HepG2 (cell line): ENCODE measurements at regions not wholly inside any gene's neighbourhood (a gene's known extent, or its start where the extent isn't known, plus 50 kb on each side); places are given as distances from the start of the nearest gene placed in this dataset.

Experiments
- ATAC-seq: fragments of 200-7000 bp; cut with Tn5 transposase; 3 replicates; pipeline ENCODE4 v1.9.1; 2020; ENCODE audit warnings: mild to moderate bottlenecking, moderate library complexity
- BruUV-seq: library from RNA; stranded (reverse); fragments of 400-500 nt; replicated peaks from 2 replicates; lab custom pipeline; 2021; lab: Mats Ljungman, UMichigan
- CTCF ChIA-PET: fragments of 300-600 bp; formaldehyde crosslinking; extraction: SDS; loops from one replicate; lab custom pipeline; 2021; ENCODE audit warnings: low total read pairs, inconsistent platforms, low intra/inter-chr PET ratio; lab: Yijun Ruan, JAX
- POLR2A ChIA-PET: fragments of 350-600 bp; sonication (Branson Sonifier 250); formaldehyde crosslinking; loops from one replicate; lab custom pipeline; 2020; ENCODE audit warnings: antibody characterized with exemption, inconsistent platforms; lab: Yijun Ruan, JAX
- DNase-seq: peaks from one replicate; pipeline ENCODE4 v3.0.0-alpha.2; 2015; ENCODE audit warnings: low spot score
- FAIRE-seq: peaks from 3 replicates; lab custom pipeline; 2011; peaks lifted over from hg19 to GRCh38; lab: Jason Lieb, UNC
- H2AFZ ChIP-seq: one replicate; pipeline ENCODE4 v1.6.1; 2011; ENCODE audit warnings: low read length, inconsistent platforms
- H3K27ac ChIP-seq: fragments of 300-600 bp; 3 replicates; pipeline ENCODE4 v1.8.0; 2011; ENCODE audit warnings: mixed run types, mild to moderate bottlenecking, mixed read lengths, low read length, inconsistent platforms; ENCODE audit not compliant: insufficient read depth; ENCODE audit errors: extremely low read length
- H3K27me3 ChIP-seq, 2 experiments: fragments of 200-600 bp in 1 of 2; 2 replicates in 1 of 2; 3 replicates in 1 of 2; pipeline versions ENCODE4 v1.6.0 to v1.8.0; 2011; ENCODE audit warnings: low read length in 2 of 2, mild to moderate bottlenecking in 2 of 2, moderate library complexity in 2 of 2, inconsistent platforms in 1 of 2; ENCODE audit not compliant: insufficient read depth in 2 of 2, control insufficient read depth in 1 of 2
- H3K36me3 ChIP-seq, 2 experiments: fragments of 200-600 bp in 1 of 2; replicated peaks in 1 of 2; 2 replicates in 1 of 2; 3 replicates in 1 of 2; pipeline versions ENCODE4 v1.5.1 to v1.8.0; 2011; ENCODE audit warnings: low read length in 2 of 2, inconsistent platforms in 1 of 2; ENCODE audit not compliant: insufficient read depth in 2 of 2, control insufficient read depth in 1 of 2
- H3K4me1 ChIP-seq: 2 replicates; pipeline ENCODE4 v1.5.1; 2012; ENCODE audit warnings: low read length, inconsistent platforms; ENCODE audit not compliant: insufficient read depth
- H3K4me2 ChIP-seq: 2 replicates; pipeline ENCODE4 v1.6.0; 2011; ENCODE audit warnings: low read depth, low read length, inconsistent platforms
- H3K4me3 ChIP-seq, 3 experiments: fragments of 200-600 bp in 1 of 3; sonication (generic), shearing (Covaris generic) in 1 of 3; replicated peaks in 1 of 3; 2 replicates each; pipeline ENCODE4 v1.5.1; 2011 to 2016; ENCODE audit warnings: low read length in 3 of 3, inconsistent platforms in 2 of 3, low read depth in 2 of 3, mild to moderate bottlenecking in 2 of 3, control low read depth in 1 of 3, mixed read lengths in 1 of 3; ENCODE audit not compliant: insufficient read depth in 1 of 3
- H3K79me2 ChIP-seq: one replicate; pipeline ENCODE4 v1.6.1; 2011; ENCODE audit warnings: low read length, inconsistent platforms; ENCODE audit not compliant: insufficient read depth
- H3K9ac ChIP-seq: 2 replicates; pipeline ENCODE4 v1.6.0; 2011; ENCODE audit warnings: mild to moderate bottlenecking, low read depth, low read length, inconsistent platforms; ENCODE audit not compliant: insufficient read depth
- H3K9me3 ChIP-seq: 2 replicates; pipeline ENCODE4 v1.5.1; 2012; ENCODE audit warnings: mild to moderate bottlenecking, low read length
- H4K20me1 ChIP-seq: 2 replicates; pipeline ENCODE4 v1.6.0; 2011; ENCODE audit warnings: inconsistent platforms, mild to moderate bottlenecking, low read length, moderate library complexity; ENCODE audit not compliant: insufficient read depth
- ATRX ChIP-seq: sonication (generic); formaldehyde crosslinking; IDR thresholded peaks from 2 replicates; pipeline ENCODE4 v1.4.0; 2020; ENCODE audit warnings: missing genetic modification reagents, borderline replicate concordance
- E2F5 ChIP-seq: sonication (generic); formaldehyde crosslinking; conservative IDR thresholded peaks from 2 replicates; pipeline ENCODE4 v1.4.0; 2020; ENCODE audit warnings: missing genetic modification reagents
- FLYWCH1 ChIP-seq: sonication (generic); formaldehyde crosslinking; IDR thresholded peaks from 2 replicates; pipeline ENCODE4 v1.8.1; 2023; ENCODE audit warnings: mild to moderate bottlenecking, missing genetic modification reagents
- IKZF4 ChIP-seq: sonication (generic); formaldehyde crosslinking; IDR thresholded peaks from 2 replicates; pipeline ENCODE4 v1.5.1; 2020; ENCODE audit warnings: borderline replicate concordance, mild to moderate bottlenecking, low read depth, missing genetic modification reagents; ENCODE audit errors: not compliant biosample characterization
- MEF2D ChIP-seq: sonication (generic); formaldehyde crosslinking; IDR thresholded peaks from 2 replicates; pipeline ENCODE4 v1.5.1; 2020; ENCODE audit warnings: mild to moderate bottlenecking, missing genetic modification reagents
- MEIS1 ChIP-seq: sonication (generic); formaldehyde crosslinking; IDR thresholded peaks from 2 replicates; pipeline ENCODE4 v1.9.0; 2021; ENCODE audit warnings: mild to moderate bottlenecking, missing genetic modification reagents, moderate library complexity, borderline replicate concordance
- PRMT3 ChIP-seq: sonication (generic); formaldehyde crosslinking; IDR thresholded peaks from 2 replicates; pipeline ENCODE4 v1.8.1; 2022; ENCODE audit warnings: low read depth, mild to moderate bottlenecking, moderate library complexity, missing genetic modification reagents, borderline replicate concordance
- RXRA ChIP-seq: sonication (generic); formaldehyde crosslinking; IDR thresholded peaks from 2 replicates; pipeline ENCODE4 v1.5.1; 2020; ENCODE audit warnings: missing genetic modification reagents
- SMARCC2 ChIP-seq: fragments of 450-650 bp; IDR thresholded peaks from 2 replicates; pipeline ENCODE4 v1.6.1; 2017; ENCODE audit warnings: antibody characterized with exemption, mild to moderate bottlenecking
- TOE1 ChIP-seq: sonication (generic); formaldehyde crosslinking; IDR thresholded peaks from 2 replicates; pipeline ENCODE4 v1.4.0; 2020; ENCODE audit warnings: mild to moderate bottlenecking, missing genetic modification reagents
- ZBTB49 ChIP-seq: sonication (generic); formaldehyde crosslinking; IDR thresholded peaks from 2 replicates; pipeline ENCODE4 v1.4.0; 2020; ENCODE audit warnings: missing genetic modification reagents, borderline replicate concordance
- ZNF121 ChIP-seq: sonication (generic); formaldehyde crosslinking; IDR thresholded peaks from 2 replicates; pipeline ENCODE4 v1.5.0; 2020; ENCODE audit warnings: mild to moderate bottlenecking, missing genetic modification reagents
- ZNF563 ChIP-seq: sonication (generic); formaldehyde crosslinking; IDR thresholded peaks from 2 replicates; pipeline ENCODE4 v1.8.0; 2022; ENCODE audit warnings: mild to moderate bottlenecking, moderate library complexity, missing genetic modification reagents
- ZNF7 ChIP-seq: IDR thresholded peaks from 2 replicates; pipeline ENCODE4 v1.6.1; 2016; ENCODE audit warnings: missing biosample characterization, missing genetic modification reagents
- ZNF776 ChIP-seq: sonication (generic); formaldehyde crosslinking; IDR thresholded peaks from 2 replicates; pipeline ENCODE4 v1.4.0; 2020; ENCODE audit warnings: mild to moderate bottlenecking, missing genetic modification reagents
- WGBS: methylation state at CpG from one replicate; pipeline ENCODE4 v1.1.6; 2017; ENCODE audit warnings: low lambda C conversion rate; 5-methylcytosine and 5-hydroxymethylcytosine counted together
- in situ Hi-C: cut with HindIII; loops from 2 replicates; pipeline ENCODE4 v1.10.0; 2017; ENCODE audit warnings: low pct_unique_long_range_greater_than_20kb; ENCODE audit not compliant: extremely low pct_ligation_motif_present
- intact Hi-C: fragments of 100-400 bp; cut with micrococcal nuclease; formaldehyde crosslinking; loops from one replicate; pipeline ENCODE4 v1.10.0; 2022; ENCODE audit not compliant: unreplicated experiment

DNA sequence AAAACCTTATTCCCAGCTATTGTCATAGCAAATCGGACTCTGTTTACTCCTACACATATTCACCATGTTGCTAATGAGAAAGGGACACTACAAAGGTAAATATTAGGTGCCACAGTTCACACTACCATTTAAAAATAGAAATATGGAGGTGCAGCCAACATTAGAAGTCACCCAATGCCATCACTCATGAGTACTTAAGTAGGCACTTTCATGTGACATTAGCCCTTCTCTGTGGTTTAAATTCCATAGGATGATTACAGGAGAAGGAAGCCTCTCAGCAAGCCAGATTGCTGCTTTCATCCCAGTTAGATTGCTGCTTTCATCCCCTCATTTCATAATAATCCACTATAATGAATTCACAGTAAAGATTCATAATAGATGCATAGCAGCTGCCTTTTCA is 376.8 kb upstream of the ALCAM start:
- no peaks in the 10 kb centered on the region for H3K36me3 ChIP-seq
- TF ChIP-seq ATRX (CRISPR knock-in tag) (no peak), FLYWCH1 (CRISPR knock-in tag) (no peak), ZNF7 (CRISPR knock-in tag) (no peak), ZNF776 (no peak), ZNF121 (CRISPR knock-in tag) (no peak), MEIS1 (CRISPR knock-in tag) (no peak), PRMT3 (CRISPR knock-in tag) (no peak), IKZF4 (CRISPR knock-in tag) (no peak), TOE1 (CRISPR knock-in tag) (no peak), E2F5 (CRISPR knock-in tag) (no peak), MEF2D (CRISPR knock-in tag) (no peak), SMARCC2 (no peak), ZNF563 (no peak), ZBTB49 (CRISPR knock-in tag) (no peak), RXRA (no peak)
- TF ChIP-seq, all 625 proteins: peak for 0
- Histone ChIP-seq H3K4me1 (no peaks in the 10 kb centered on the region), H3K9me3 (no peaks in the 10 kb centered on the region), H3K27me3 (no peaks in the 10 kb centered on the region), H3K79me2 (no peaks in the 10 kb centered on the region), H3K4me3 (no peak overlapping the region), H3K9ac (no peak overlapping the region), H3K27ac (no peak overlapping the region), H4K20me1 (no peaks in the 10 kb centered on the region), H2AFZ (no peak overlapping the region), H3K4me2 (no peak overlapping the region)
- in situ Hi-C loops (no loop called here), intact Hi-C loops (no loop called here)
- FAIRE-seq = no peak
- ATAC-seq = no peak
- DNase-seq = no peak
- BruUV-seq = no TSS peak
- POLR2A ChIA-PET = no interaction called here
- 3% methylated on average over 1 of the region's 1 CpG for WGBS
- CTCF ChIA-PET = no interaction called here
